Heart right ventricle (tissue), 16 donors: ENCODE measurements at regions not wholly inside any gene's neighbourhood (a gene's known extent, or its start where the extent isn't known, plus 50 kb on each side); places are given as distances from the start of the nearest gene placed in this dataset.
"Not testable (repeated sequence)": the region's sequence is repeated elsewhere in the genome, so short reads cannot be mapped to it uniquely, and the experiment has no call there.

Experiments
- ATAC-seq, 8 donors: fragments of 200-7000 bp; cut with Tn5 transposase; one replicate each; pipeline ENCODE4 v1.9.1; 2020; ENCODE audit warnings: mild to moderate bottlenecking in 8 of 8, moderate library complexity in 8 of 8, moderate number of reproducible peaks in 1 of 8
- DNase-seq, 2 donors: peaks; one replicate each; pipeline ENCODE4 v3.0.0-alpha.2; 2020
- H3K27ac ChIP-seq, 10 donors: fragments of 200-600 bp; sonication (generic) in 2 of 10; one replicate each; pipeline versions ENCODE4 v1.5.0 to v1.8.0; 2020 to 2022; ENCODE audit warnings: mild to moderate bottlenecking in 3 of 10
- H3K27me3 ChIP-seq, 7 donors: fragments of 200-600 bp; one replicate each; pipeline ENCODE4 v1.8.0; 2021 to 2022; ENCODE audit warnings: mild to moderate bottlenecking in 2 of 7
- H3K36me3 ChIP-seq, 9 donors: fragments of 200-600 bp; sonication (generic) in 1 of 9; one replicate each; pipeline versions ENCODE4 v1.5.0 to v1.8.0; 2020 to 2022; ENCODE audit warnings: mild to moderate bottlenecking in 2 of 9
- H3K4me1 ChIP-seq, 9 donors: fragments of 200-600 bp; sonication (generic) in 1 of 9; one replicate each; pipeline versions ENCODE4 v1.5.0 to v1.8.0; 2020 to 2022; ENCODE audit warnings: mild to moderate bottlenecking in 4 of 9
- H3K4me3 ChIP-seq, 10 donors: fragments of 200-600 bp; sonication (generic) in 2 of 10; one replicate each; pipeline versions ENCODE4 v1.5.0 to v1.8.0; 2020 to 2022; ENCODE audit warnings: mild to moderate bottlenecking in 7 of 10, moderate library complexity in 2 of 10
- H3K9me3 ChIP-seq, 11 donors: fragments of 200-600 bp in 10 of 11; sonication (generic) in 2 of 11; one replicate each; pipeline versions ENCODE4 v1.5.0 to v1.8.0; 2013 to 2022; ENCODE audit warnings: mild to moderate bottlenecking in 2 of 11, control low read depth in 1 of 11, moderate library complexity in 1 of 11
- WGBS, 2 donors: extraction: QIAGEN DNeasy Blood & Tissue Kit; methylation state at CpG; one replicate each; pipeline ENCODE4 v1.1.7; 2013; ENCODE audit warnings: inconsistent platforms in 1 of 2; 5-methylcytosine and 5-hydroxymethylcytosine counted together
- intact Hi-C, 10 donors: fragments of 100-400 bp; cut with DNase I; formaldehyde crosslinking; loops; one replicate each; pipeline versions ENCODE4 v1.11.1 to v1.14.2; 2022
- TF ChIP-seq, protein P1 (sequence below), 9 donors: fragments of 200-600 bp; sonication (generic) in 2 of 9; IDR thresholded peaks; one replicate each; pipeline versions ENCODE4 v1.5.0 to v1.8.0; 2021 to 2022; ENCODE audit warnings: antibody characterized with exemption in 9 of 9, mild to moderate bottlenecking in 5 of 9, moderate library complexity in 1 of 9
- donor health status: Arrhythmogenic right ventricular cardiomyopathy.
- donor health status: ischemic (EF 13 %, LVEDD 7.1; RV severe dilation, severe dysfunction).
- donor health status: healthy with polysubstance abuse.
- donor health status: DM: no; HTN: yes; CAD: no.
- donor health status: DM: no; HTN: no; CAD: no.
- donor health status: ischemic (EF 25% LVEDD 6.9; RV normal size, moderate dysfunction).
- donor health status: ischemic (EF 25% LVEDD 5.7; RV mildly dilated, moderate dysfunction).
- donor health status: healthy.
- donor health status: DM: yes; HTN: yes; CAD: no.
- donor health status: Ischemic cardiomyopathy.
- donor health status: ischemic (EF 35%, LVEDD 5.7; RV mildly dilated, moderate dysfunction).
- donor health status: nonischemic (EF 11% LVEDD 7.7; RV severe dilation, severe dysfunction).
- donor health status: DM: yes; HTN: yes; CAD: no.
- donor health status: PGD.
- donor health status: ischemic (EF 29% LVEDD 5.4; RV normal size, mild dysfunction).
- donor health status: nonischemic (EF 23%, LVEDD 6.1; RV moderate dilation, normal function).

DNA sequence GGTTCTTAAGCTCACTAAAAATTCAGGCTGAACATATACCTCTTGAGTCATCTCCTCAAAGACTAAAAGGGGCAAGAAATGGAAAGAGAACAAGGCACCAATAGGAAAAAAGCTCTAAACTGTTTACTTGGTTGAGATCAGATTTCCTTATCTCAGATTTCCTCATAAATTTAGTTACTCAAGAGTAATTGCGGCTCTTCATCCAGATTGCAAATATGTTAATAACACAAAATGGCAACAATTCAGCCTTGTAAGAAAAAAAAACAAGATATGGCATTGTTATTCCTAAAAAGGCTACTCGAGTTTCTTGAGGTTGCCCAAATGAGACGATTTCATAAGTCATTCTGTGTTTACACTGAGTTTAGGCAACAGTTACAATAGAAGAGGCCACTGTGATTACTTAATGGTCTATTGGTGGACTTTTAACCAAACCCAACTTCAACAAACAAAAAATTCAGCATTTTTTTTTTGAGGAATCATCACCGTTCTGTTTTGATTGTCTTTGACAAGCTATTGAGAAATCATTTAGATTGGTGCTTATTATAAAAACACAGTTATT lies 97.9 kb upstream of the PDHA1 start:
- TF ChIP-seq, protein P1, sequence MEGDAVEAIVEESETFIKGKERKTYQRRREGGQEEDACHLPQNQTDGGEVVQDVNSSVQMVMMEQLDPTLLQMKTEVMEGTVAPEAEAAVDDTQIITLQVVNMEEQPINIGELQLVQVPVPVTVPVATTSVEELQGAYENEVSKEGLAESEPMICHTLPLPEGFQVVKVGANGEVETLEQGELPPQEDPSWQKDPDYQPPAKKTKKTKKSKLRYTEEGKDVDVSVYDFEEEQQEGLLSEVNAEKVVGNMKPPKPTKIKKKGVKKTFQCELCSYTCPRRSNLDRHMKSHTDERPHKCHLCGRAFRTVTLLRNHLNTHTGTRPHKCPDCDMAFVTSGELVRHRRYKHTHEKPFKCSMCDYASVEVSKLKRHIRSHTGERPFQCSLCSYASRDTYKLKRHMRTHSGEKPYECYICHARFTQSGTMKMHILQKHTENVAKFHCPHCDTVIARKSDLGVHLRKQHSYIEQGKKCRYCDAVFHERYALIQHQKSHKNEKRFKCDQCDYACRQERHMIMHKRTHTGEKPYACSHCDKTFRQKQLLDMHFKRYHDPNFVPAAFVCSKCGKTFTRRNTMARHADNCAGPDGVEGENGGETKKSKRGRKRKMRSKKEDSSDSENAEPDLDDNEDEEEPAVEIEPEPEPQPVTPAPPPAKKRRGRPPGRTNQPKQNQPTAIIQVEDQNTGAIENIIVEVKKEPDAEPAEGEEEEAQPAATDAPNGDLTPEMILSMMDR (IDR thresholded peaks at IDR 0.05): no peak
- no peaks in the 10 kb centered on the region for H3K27me3 ChIP-seq
- WGBS, 2 donors: 76 to 86% methylated on average over 4 of the region's 4 CpGs
- DNase-seq (no peak), ATAC-seq (no peak)
- peaks cover 0 to 10% (median 0%) of the 10 kb centered on the region in 11 donors for H3K9me3 ChIP-seq
- no peaks in the 10 kb centered on the region for H3K36me3 ChIP-seq
- no peak overlapping the region for H3K4me3 ChIP-seq
- no peaks in the 10 kb centered on the region for H3K4me1 ChIP-seq
- intact Hi-C loops: no loop called here
- H3K27ac ChIP-seq: no peak overlapping the region

DNA sequence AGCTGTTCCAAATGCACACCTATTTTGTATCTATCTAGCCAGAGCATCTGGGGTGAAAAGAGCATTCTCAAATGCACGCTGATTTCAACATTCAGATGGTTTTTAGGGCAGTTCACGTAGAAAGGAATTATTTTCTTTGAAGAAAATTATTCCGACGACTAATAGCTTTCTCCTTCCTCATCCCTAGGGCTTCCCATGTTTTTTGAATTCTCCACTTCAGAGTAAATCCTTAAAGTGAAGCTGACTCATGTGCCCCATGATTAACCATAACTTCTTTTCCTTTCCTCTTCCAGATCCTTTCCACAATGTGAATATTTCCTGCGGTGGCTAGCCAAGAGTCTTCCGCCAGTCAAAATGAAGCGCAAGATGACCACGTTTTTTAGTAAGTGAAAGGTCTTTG lies 86.7 kb upstream of the PDHA1 start:
- H3K27ac ChIP-seq: no peak overlapping the region
- ATAC-seq (no peak), DNase-seq (no peak)
- no peak overlapping the region for H3K4me3 ChIP-seq
- no peaks in the 10 kb centered on the region for H3K36me3 ChIP-seq
- TF ChIP-seq, protein P1 (IDR thresholded peaks at IDR 0.05): no peak
- intact Hi-C loops: no loop called here
- H3K27me3 ChIP-seq: peaks cover 0 to 4% (median 0%) of the 10 kb centered on the region in 7 donors
- peaks cover 0 to 6% (median 0%) of the 10 kb centered on the region in 11 donors for H3K9me3 ChIP-seq
- no peaks in the 10 kb centered on the region for H3K4me1 ChIP-seq
- WGBS, 2 donors: 73 to 81% methylated on average over 8 of the region's 8 CpGs

DNA sequence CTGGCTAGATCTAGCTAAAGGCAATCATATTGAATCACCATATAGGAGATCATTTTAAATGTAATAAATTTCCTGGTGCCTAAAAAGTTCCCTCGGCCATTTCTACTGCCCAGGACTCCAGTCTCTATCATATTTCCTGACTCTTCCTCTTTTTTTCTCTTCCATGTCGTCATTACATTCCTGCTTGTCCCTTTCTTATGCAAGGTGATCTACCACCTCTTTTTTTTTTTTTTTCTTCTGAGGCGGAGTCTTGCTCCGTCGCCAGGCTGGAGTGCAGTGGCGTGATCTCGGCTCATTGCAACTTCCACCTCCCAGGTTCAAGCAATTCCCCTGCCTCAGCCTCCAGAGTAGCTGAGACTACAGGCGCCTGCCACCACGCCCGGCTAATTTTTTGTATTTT lies 82.7 kb upstream of the PDHA1 start:
- H3K27me3 ChIP-seq, DNase-seq, H3K4me3 ChIP-seq, intact Hi-C loops, H3K4me1 ChIP-seq, ATAC-seq, H3K36me3 ChIP-seq, H3K27ac ChIP-seq, H3K9me3 ChIP-seq: not testable (repeated sequence)
- WGBS, 2 donors: 86 to 88% methylated on average over 10 of the region's 10 CpGs

DNA sequence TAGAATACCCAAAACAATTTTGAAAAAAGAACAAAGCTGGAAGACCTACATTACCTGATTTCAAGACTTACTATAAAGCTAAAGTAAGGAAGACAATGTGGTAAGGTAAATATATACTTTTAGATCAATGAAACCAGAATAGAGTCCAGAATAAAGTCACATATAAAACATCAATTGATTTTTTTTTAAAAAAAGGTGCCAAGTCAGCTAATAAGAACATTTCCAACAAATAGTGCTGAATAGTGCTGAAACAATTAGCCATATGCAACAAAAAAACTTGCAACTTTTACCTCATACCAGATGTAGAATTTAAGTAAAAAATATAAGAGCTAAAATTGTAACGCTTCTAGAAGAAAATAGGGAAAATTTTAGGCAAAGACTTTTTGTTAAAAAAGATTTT lies 73.0 kb upstream of the PDHA1 start:
- Histone ChIP-seq H3K27me3 (peaks cover 0 to 8% (median 0%) of the 10 kb centered on the region in 7 donors), H3K27ac (no peak overlapping the region), H3K4me3 (no peak overlapping the region), H3K4me1 (no peaks in the 10 kb centered on the region), H3K36me3 (no peaks in the 10 kb centered on the region), H3K9me3 (no peaks in the 10 kb centered on the region)
- WGBS, 2 donors: 88 to 90% methylated on average over 1 of the region's 1 CpG
- ATAC-seq: no peak
- DNase-seq: no peak
- intact Hi-C loops: no loop called here
- TF ChIP-seq, protein P1 (IDR thresholded peaks at IDR 0.05): no peak

DNA sequence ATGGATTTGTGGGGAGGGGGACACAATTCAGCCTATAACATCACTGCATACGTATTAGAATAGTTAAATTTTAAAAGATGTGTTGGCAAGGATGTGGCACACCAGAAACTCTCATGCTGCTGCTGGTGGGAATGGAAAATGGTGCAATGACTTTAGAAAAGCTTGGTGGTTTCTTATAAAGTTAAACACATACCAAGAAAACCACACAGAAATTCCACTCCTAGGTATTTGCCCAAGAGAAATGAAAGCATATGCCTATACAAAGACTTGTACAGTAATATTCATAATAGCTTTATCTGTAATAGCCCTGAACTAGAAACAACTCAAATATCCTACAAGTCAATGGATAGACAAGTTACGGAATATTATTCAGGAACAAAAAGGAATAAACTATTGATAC lies 71.3 kb upstream of the PDHA1 start:
- DNase-seq (no peak), ATAC-seq (no peak)
- TF ChIP-seq, protein P1 (IDR thresholded peaks at IDR 0.05): no peak
- H3K36me3 ChIP-seq: no peaks in the 10 kb centered on the region
- no peaks in the 10 kb centered on the region for H3K9me3 ChIP-seq
- intact Hi-C loops: no loop called here
- no peaks in the 10 kb centered on the region for H3K4me1 ChIP-seq
- H3K27me3 ChIP-seq: peaks cover 0 to 6% (median 0%) of the 10 kb centered on the region in 7 donors
- H3K4me3 ChIP-seq: no peak overlapping the region
- no peak overlapping the region for H3K27ac ChIP-seq
- 93 to 97% methylated on average over 2 of the region's 2 CpGs for WGBS, 2 donors
